Trophoblast cell (in vitro differentiated cells and primary cell): ENCODE measurements at regions not wholly inside any gene's neighbourhood (a gene's known extent, or its start where the extent isn't known, plus 50 kb on each side); places are given as distances from the start of the nearest gene placed in this dataset.

ENCODE experiments used
- DNase-seq, 2 donors: peaks; one replicate each; pipeline ENCODE4 v3.0.0-alpha.2; 2016
- H2AFZ ChIP-seq: 2 replicates; pipeline ENCODE4 v1.6.1; 2013; ENCODE audit warnings: low read length, moderate library complexity, mild to moderate bottlenecking; ENCODE audit not compliant: insufficient read depth, poor library complexity
- H2AK5ac ChIP-seq: 2 replicates; pipeline ENCODE4 v1.6.1; 2013; ENCODE audit warnings: mild to moderate bottlenecking, low read length
- H2BK120ac ChIP-seq: 2 replicates; pipeline ENCODE4 v1.6.1; 2013; ENCODE audit warnings: low read length, mild to moderate bottlenecking, moderate library complexity; ENCODE audit not compliant: insufficient read depth, poor library complexity
- H2BK12ac ChIP-seq: 2 replicates; pipeline ENCODE4 v1.6.1; 2013; ENCODE audit warnings: mild to moderate bottlenecking, low read length, moderate library complexity
- H2BK5ac ChIP-seq: 2 replicates; pipeline ENCODE4 v1.6.1; 2013; ENCODE audit warnings: low read length, low read depth, moderate library complexity, mild to moderate bottlenecking; ENCODE audit not compliant: poor library complexity
- H3K14ac ChIP-seq: 2 replicates; pipeline ENCODE4 v1.6.1; 2013; ENCODE audit warnings: mild to moderate bottlenecking, low read length
- H3K18ac ChIP-seq: 2 replicates; pipeline ENCODE4 v1.6.1; 2013; ENCODE audit warnings: mild to moderate bottlenecking, low read length
- H3K23ac ChIP-seq: 2 replicates; pipeline ENCODE4 v1.6.1; 2013; ENCODE audit warnings: low read length
- H3K27ac ChIP-seq: 2 replicates; pipeline ENCODE4 v1.5.1; 2013; ENCODE audit warnings: low read depth, mild to moderate bottlenecking, inconsistent platforms, low read length, moderate library complexity
- H3K27me3 ChIP-seq: 2 replicates; pipeline ENCODE4 v1.6.1; 2013; ENCODE audit warnings: inconsistent platforms, mild to moderate bottlenecking, low read length, moderate library complexity; ENCODE audit not compliant: insufficient read depth
- H3K36me3 ChIP-seq, 2 experiments: 1 replicate in 1 of 2; 2 replicates in 1 of 2; pipeline ENCODE4 v1.6.1; 2013; ENCODE audit warnings: low read length in 2 of 2, mild to moderate bottlenecking in 2 of 2, moderate library complexity in 1 of 2; ENCODE audit not compliant: insufficient read depth in 2 of 2, control insufficient read depth in 1 of 2
- H3K4ac ChIP-seq: 2 replicates; pipeline ENCODE4 v1.6.1; 2013; ENCODE audit warnings: low read depth, mild to moderate bottlenecking, low read length, moderate library complexity
- H3K4me1 ChIP-seq, 2 experiments: 1 replicate in 1 of 2; 2 replicates in 1 of 2; pipeline ENCODE4 v1.6.1; 2013; ENCODE audit warnings: low read length in 2 of 2, mild to moderate bottlenecking in 2 of 2, moderate library complexity in 1 of 2; ENCODE audit not compliant: insufficient read depth in 2 of 2, control insufficient read depth in 1 of 2
- H3K4me2 ChIP-seq: 2 replicates; pipeline ENCODE4 v1.6.1; 2013; ENCODE audit warnings: inconsistent platforms, mild to moderate bottlenecking, low read length, moderate library complexity
- H3K4me3 ChIP-seq: 2 replicates; pipeline ENCODE4 v1.5.1; 2013; ENCODE audit warnings: mild to moderate bottlenecking, low read depth, low read length, inconsistent platforms
- H3K79me1 ChIP-seq: one replicate; pipeline ENCODE4 v1.6.1; 2013; ENCODE audit warnings: low read length
- H3K79me2 ChIP-seq: 2 replicates; pipeline ENCODE4 v1.6.1; 2013; ENCODE audit warnings: low read length, mild to moderate bottlenecking; ENCODE audit not compliant: control insufficient read depth, insufficient read depth, poor library complexity
- H3K9ac ChIP-seq: 2 replicates; pipeline ENCODE4 v1.6.1; 2013; ENCODE audit warnings: mild to moderate bottlenecking, low read length
- H3K9me3 ChIP-seq: 2 replicates; pipeline ENCODE4 v1.6.1; 2013; ENCODE audit warnings: low read depth, mild to moderate bottlenecking, control low read depth, inconsistent platforms, low read length; ENCODE audit not compliant: insufficient read depth
- H4K12ac ChIP-seq: 2 replicates; pipeline ENCODE4 v1.6.1; 2013; ENCODE audit warnings: low read depth, mild to moderate bottlenecking, low read length, moderate library complexity
- H4K8ac ChIP-seq: 2 replicates; pipeline ENCODE4 v1.6.1; 2013; ENCODE audit warnings: low read depth, mild to moderate bottlenecking, low read length, moderate library complexity
- H4K91ac ChIP-seq: one replicate; pipeline ENCODE4 v1.6.1; 2013; ENCODE audit warnings: low read depth, mild to moderate bottlenecking, low read length, moderate library complexity
- WGBS: extraction: QIAGEN DNeasy Blood & Tissue Kit; methylation state at CpG from one replicate; pipeline ENCODE4 v1.1.7; 2013; ENCODE audit warnings: missing lambda C conversion rate; ENCODE audit not compliant: insufficient read length, insufficient coverage; ENCODE audit errors: extremely low coverage; 5-methylcytosine and 5-hydroxymethylcytosine counted together

DNA sequence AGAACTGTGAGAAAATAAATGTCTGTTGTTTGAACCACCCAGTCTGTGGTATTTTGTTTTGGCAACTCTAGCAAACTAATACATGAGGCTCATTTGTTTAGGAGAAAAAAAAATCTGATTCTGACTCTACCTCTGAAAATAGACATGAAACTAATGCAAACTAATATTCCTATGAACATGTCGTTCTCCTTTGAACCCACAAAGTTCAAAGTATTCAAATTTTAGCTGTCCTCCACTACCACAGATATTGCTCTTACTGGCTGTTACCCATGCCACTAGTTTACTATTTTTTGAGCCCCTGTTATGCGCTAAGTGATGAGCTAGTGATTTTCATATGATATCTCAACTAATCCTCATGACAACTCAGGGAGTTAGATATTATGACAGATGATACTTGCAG, 58.8 kb upstream of the ZNF804B start:
- Histone ChIP-seq H3K18ac (no peak overlapping the region), H3K27ac (no peak overlapping the region), H2BK5ac (no peak overlapping the region), H2BK120ac (no peak overlapping the region), H4K8ac (no peak overlapping the region), H2BK12ac (no peak overlapping the region), H4K12ac (no peak overlapping the region), H3K27me3 (no peaks in the 10 kb centered on the region), H3K9ac (no peak overlapping the region), H3K79me1 (no peaks in the 10 kb centered on the region), H3K23ac (no peak overlapping the region), H3K14ac (no peak overlapping the region), H3K4me2 (no peak overlapping the region), H3K9me3 (no peaks in the 10 kb centered on the region), H3K4ac (no peak overlapping the region), H3K4me3 (no peak overlapping the region), H3K36me3 (no peaks in the 10 kb centered on the region), H2AFZ (no peak overlapping the region), H3K79me2 (no peaks in the 10 kb centered on the region), H4K91ac (no peak overlapping the region), H3K4me1 (no peaks in the 10 kb centered on the region), H2AK5ac (no peak overlapping the region)
- no CpG with 5 or more reads among the region's 2 CpGs for WGBS
- no peak for DNase-seq

DNA sequence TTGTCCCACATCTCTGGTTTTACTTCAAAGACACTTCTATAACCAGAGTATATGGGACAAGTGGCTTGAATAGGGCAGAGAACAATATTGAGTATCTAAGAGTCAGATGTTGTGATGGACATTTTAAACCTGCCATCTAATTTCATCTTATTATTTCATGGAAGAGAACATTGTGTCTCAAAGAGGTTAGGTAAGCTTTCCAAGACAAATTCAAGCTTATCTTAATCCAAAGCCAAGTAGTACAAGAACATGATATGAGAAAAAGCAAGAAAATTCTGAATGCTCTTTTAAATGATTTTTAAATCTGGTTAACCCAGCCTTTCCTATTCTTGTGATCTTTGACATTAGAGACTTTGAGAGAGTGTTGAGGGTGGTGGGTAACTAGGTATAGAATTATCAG, 65.3 kb upstream of the ZNF804B start:
- Histone ChIP-seq H3K18ac (no peak overlapping the region), H3K79me1 (no peaks in the 10 kb centered on the region), H2BK5ac (no peak overlapping the region), H3K4me3 (no peak overlapping the region), H3K4ac (no peak overlapping the region), H2AK5ac (no peak overlapping the region), H3K79me2 (no peaks in the 10 kb centered on the region), H3K4me2 (no peak overlapping the region), H3K4me1 (no peaks in the 10 kb centered on the region), H3K27me3 (no peaks in the 10 kb centered on the region), H3K14ac (no peak overlapping the region), H2BK12ac (no peak overlapping the region), H2AFZ (no peak overlapping the region), H3K36me3 (no peaks in the 10 kb centered on the region), H2BK120ac (no peak overlapping the region), H4K8ac (no peak overlapping the region), H4K12ac (no peak overlapping the region), H3K9me3 (no peaks in the 10 kb centered on the region), H4K91ac (no peak overlapping the region), H3K27ac (no peak overlapping the region), H3K23ac (no peak overlapping the region), H3K9ac (no peak overlapping the region)
- no peak for DNase-seq

- no peak overlapping the region for H4K8ac ChIP-seq
- H3K14ac ChIP-seq: no peak overlapping the region
- H3K79me2 ChIP-seq: no peaks in the 10 kb centered on the region
- H3K27ac ChIP-seq: no peak overlapping the region
- H2BK5ac ChIP-seq: no peak overlapping the region
- no peak overlapping the region for H3K4me2 ChIP-seq
- no peak overlapping the region for H3K4ac ChIP-seq
- no peak for DNase-seq
- H3K9ac ChIP-seq: no peak overlapping the region
- H3K27me3 ChIP-seq: no peaks in the 10 kb centered on the region
- H4K12ac ChIP-seq: no peak overlapping the region
- no peaks in the 10 kb centered on the region for H3K4me1 ChIP-seq
- no peak overlapping the region for H3K4me3 ChIP-seq
- H4K91ac ChIP-seq: no peak overlapping the region
- H3K23ac ChIP-seq: no peak overlapping the region
- no peak overlapping the region for H2BK12ac ChIP-seq
- no peaks in the 10 kb centered on the region for H3K36me3 ChIP-seq
- H3K79me1 ChIP-seq: no peaks in the 10 kb centered on the region
- no peak overlapping the region for H2AFZ ChIP-seq
- H3K18ac ChIP-seq: no peak overlapping the region
- H2AK5ac ChIP-seq: no peak overlapping the region
- no peaks in the 10 kb centered on the region for H3K9me3 ChIP-seq
- H2BK120ac ChIP-seq: no peak overlapping the region
These were observed 66.4 kb upstream of the ZNF804B start for GRCh38 chr7:88693131-88693530.

DNA sequence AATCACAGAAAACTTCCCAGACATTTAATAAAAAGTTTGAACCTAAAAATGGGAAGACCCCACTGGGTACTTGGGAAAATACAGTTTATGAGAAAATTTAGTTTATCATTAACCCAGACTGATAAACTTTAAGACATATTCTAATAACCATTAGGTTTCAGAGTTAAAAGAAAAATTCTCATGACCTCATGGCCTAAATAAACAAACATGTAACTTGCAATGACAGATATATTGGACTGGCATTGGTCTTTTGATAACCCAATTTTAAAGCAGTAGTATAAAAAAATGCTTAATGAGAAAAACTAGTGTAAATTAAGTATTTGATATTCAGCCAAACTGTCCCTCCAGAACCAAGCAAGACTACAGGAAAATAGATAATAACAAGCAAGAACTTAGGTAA, 67.0 kb upstream of the ZNF804B start:
- Histone ChIP-seq H3K36me3 (no peaks in the 10 kb centered on the region), H2BK120ac (no peak overlapping the region), H3K9ac (no peak overlapping the region), H4K12ac (no peak overlapping the region), H2AFZ (no peak overlapping the region), H3K4me2 (no peak overlapping the region), H3K27me3 (no peaks in the 10 kb centered on the region), H3K18ac (no peak overlapping the region), H3K9me3 (no peaks in the 10 kb centered on the region), H4K8ac (no peak overlapping the region), H3K4me3 (no peak overlapping the region), H2AK5ac (no peak overlapping the region), H3K14ac (no peak overlapping the region), H3K23ac (no peak overlapping the region), H3K79me2 (no peaks in the 10 kb centered on the region), H3K4ac (no peak overlapping the region), H2BK5ac (no peak overlapping the region), H3K79me1 (no peaks in the 10 kb centered on the region), H3K4me1 (no peaks in the 10 kb centered on the region), H4K91ac (no peak overlapping the region), H2BK12ac (no peak overlapping the region), H3K27ac (no peak overlapping the region)
- DNase-seq: no peak

- Histone ChIP-seq H3K23ac (no peak overlapping the region), H3K14ac (no peak overlapping the region), H3K36me3 (no peaks in the 10 kb centered on the region), H2AFZ (no peak overlapping the region), H2AK5ac (no peak overlapping the region), H3K4me1 (no peaks in the 10 kb centered on the region), H3K9me3 (no peaks in the 10 kb centered on the region), H2BK120ac (no peak overlapping the region), H3K4ac (no peak overlapping the region), H4K8ac (no peak overlapping the region), H3K18ac (no peak overlapping the region), H3K9ac (no peak overlapping the region), H3K79me1 (no peaks in the 10 kb centered on the region), H2BK12ac (no peak overlapping the region), H3K4me2 (no peak overlapping the region), H2BK5ac (no peak overlapping the region), H4K91ac (no peak overlapping the region), H3K27me3 (no peaks in the 10 kb centered on the region), H3K27ac (no peak overlapping the region), H3K79me2 (no peaks in the 10 kb centered on the region), H4K12ac (no peak overlapping the region), H3K4me3 (no peak overlapping the region)
- DNase-seq: no peak
- no CpG with 5 or more reads among the region's 1 CpG for WGBS
These were observed 69.7 kb upstream of the ZNF804B start for GRCh38 chr7:88689821-88690220.
